HG03520 (cell line): ENCODE measurements at regions not wholly inside any gene's neighbourhood (a gene's known extent, or its start where the extent isn't known, plus 50 kb on each side); places are given as distances from the start of the nearest gene placed in this dataset.
"Not testable (repeated sequence)": the region's sequence is repeated elsewhere in the genome, so short reads cannot be mapped to it uniquely, and the experiment has no call there.

Experiments used
- ATAC-seq: cut with Tn5 transposase; IDR thresholded peaks from one replicate; pipeline ENCODE4 v1.9.1; 2021; ENCODE audit warnings: mild to moderate bottlenecking, moderate library complexity; ENCODE audit not compliant: unreplicated experiment

GRCh38 chr5:166909926-166910325, 1381.5 kb upstream of the WWC1 start:
- ATAC-seq: no peak

- no peak for ATAC-seq
Observed at GRCh38 chr5:166910995-166911394, 1380.5 kb upstream of the WWC1 start.

- no peak for ATAC-seq
Observed at GRCh38 chr5:166916021-166916420, 1375.4 kb upstream of the WWC1 start.

DNA sequence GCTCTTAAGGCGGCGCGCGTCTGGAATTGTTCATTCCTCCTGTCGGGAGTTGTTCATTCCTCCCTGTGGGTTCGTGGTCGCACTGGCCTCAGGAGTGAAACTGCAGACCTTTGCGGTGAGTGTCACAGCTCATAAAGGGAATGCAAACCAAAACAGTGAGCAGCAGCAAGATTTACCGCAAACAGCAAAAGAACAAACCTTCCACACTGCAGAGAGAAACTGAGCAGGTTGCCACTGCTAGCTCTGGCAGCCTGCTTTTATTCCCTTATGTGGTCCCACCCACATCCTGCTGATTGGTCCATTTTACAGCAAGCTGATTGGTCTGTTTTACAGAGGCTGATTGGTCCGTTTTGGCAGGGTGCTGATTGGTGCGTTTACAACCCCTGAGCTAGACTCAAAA, 1365.3 kb upstream of the WWC1 start:
- no peak for ATAC-seq

- ATAC-seq: not testable (repeated sequence)
Observed at GRCh38 chr5:166926806-166927475, 1364.5 kb upstream of the WWC1 start.

DNA sequence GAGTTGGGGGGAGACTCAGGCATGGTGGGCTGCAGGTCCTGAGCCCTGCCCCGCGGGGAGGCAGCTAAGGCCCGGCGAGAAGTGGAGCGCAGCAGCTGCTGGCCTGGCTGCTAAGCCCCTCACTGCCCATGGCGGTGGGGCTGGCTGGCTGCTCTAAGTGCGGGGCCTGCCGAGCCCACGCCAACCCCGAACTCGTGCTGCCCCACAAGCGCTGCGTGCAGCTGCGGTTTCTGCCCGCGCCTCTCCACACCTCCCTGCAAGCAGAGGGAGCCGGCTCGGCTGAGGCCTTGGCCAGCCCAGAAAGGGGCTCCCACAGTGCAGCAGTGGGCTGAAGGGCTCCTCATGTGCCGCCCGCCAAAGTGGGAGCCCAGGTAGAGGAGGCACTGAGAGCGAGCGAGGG, 1355.1 kb upstream of the WWC1 start:
- ATAC-seq: no peak

DNA sequence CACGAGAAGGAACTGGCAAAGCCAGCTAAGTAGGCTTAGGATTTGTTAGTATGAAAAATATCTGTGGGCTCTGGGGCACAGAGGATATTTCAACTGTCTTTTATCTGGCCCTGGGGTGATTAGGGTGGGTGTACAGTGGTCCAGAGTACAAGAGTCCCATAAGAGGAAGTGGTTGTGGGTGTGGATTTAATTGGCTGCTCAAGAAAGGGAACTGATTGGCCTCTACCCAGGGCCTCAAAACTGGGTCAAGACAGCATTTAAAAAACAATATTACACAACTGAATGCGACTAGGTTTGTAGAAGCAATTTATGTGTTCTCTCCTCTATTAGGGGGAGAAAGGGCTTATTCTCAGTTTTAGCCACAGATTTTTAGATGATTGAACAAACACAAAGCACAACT, 1353.4 kb upstream of the WWC1 start:
- ATAC-seq: no peak

DNA sequence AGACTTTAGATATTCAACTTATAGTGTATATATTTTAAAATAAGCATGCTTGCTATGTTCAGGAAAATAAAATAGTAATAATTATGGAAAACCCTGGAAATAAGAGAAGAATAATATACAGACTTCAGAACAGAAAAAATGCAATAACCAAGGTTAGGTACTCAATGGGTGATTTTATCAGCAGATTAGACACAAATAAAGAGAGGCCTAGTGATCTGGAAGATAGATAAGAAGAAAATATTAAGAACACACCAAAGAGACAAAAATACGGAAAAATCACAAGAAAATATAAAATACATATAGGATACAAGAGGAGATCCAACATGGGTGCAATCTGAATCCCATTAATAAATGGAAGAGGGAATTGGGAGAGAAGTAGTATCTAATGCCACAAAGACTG, 1348.5 kb upstream of the WWC1 start:
- ATAC-seq: no peak

GRCh38 chr5:166947045-166947444, 1344.4 kb upstream of the WWC1 start:
- no peak for ATAC-seq

DNA sequence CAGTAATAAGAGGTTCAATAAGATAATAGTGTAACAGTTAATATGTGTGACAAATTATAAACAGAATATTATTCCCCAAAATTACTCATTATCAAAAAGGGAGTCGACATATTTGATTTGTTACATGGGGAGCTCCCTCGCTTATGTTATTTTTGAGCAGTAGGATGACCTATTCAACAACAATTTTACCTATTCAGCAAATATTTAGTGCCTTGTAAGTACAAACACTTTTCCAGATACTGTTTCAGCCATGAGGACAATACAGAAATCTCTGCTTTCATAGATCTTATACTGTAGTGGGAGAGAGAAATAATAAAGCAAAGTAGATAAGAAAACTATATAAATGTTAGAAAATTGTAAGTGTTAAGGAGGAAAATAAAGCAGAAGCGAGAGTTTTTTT, 1342.8 kb upstream of the WWC1 start:
- no peak for ATAC-seq

GRCh38 chr5:166952048-166952447, 1339.4 kb upstream of the WWC1 start:
- no peak for ATAC-seq

- no peak for ATAC-seq
Observed at GRCh38 chr5:166957782-166958181, 1333.7 kb upstream of the WWC1 start.

DNA sequence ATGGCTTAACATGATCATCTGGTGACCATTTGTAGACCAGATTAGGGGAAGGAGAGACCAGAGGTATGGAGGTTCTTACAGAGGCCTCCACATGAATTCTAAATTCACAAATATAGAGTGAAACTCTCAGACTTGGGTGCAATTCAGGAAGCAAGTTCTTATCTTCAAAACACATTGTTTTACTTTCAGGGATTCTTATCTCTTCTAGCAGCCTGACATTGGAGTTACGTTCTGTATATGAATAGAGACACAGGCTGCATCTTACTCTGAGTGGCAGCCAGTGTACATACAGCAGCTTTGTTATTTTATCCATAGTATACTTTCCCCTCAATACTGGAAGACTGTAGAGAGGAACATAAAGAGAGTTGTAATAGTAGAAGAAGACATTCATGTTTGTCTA, 1331.7 kb upstream of the WWC1 start:
- no peak for ATAC-seq

- no peak for ATAC-seq
Observed at GRCh38 chr5:166961028-166961427, 1330.4 kb upstream of the WWC1 start.

DNA sequence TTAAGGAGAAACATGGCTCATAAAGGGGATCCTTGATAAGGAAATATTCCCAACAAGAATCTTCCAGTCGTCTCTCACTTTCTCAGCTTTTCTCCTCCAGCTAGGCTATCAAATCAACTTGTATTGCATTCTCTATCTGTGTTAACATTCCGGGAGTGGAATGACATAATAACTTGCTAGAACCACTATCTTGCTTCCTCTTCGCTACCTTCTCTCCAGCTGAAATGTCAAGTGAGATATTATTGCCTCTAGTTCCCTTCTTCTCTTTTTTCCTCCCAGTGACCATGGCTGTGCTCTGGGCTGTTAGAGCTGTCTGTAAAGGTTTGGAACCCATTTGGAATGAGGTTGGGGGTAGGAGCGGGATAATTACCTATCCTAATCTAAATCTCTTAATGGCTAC, 1329.5 kb upstream of the WWC1 start:
- no peak for ATAC-seq

GRCh38 chr5:166962461-166962860, 1329.0 kb upstream of the WWC1 start:
- ATAC-seq: no peak

DNA sequence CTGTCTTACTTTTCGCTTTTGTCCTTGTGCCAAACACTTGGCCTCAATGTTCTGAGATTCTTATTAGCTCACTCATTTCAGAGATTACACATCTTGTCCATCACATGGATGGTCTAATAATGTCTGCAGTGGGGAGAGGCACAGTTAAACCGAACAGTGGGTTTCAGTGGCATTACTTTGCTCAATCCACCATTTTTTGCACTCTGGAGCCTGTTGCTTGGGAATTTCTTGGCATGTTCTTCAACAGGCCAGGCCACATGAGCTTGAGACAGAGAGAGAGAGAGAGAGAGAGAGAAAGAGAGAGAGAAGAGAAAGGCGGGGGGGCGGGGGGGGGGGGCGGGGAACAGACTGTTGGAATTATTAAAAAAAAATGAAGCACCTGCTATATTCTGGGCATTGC, 1327.8 kb upstream of the WWC1 start:
- ATAC-seq: no peak

DNA sequence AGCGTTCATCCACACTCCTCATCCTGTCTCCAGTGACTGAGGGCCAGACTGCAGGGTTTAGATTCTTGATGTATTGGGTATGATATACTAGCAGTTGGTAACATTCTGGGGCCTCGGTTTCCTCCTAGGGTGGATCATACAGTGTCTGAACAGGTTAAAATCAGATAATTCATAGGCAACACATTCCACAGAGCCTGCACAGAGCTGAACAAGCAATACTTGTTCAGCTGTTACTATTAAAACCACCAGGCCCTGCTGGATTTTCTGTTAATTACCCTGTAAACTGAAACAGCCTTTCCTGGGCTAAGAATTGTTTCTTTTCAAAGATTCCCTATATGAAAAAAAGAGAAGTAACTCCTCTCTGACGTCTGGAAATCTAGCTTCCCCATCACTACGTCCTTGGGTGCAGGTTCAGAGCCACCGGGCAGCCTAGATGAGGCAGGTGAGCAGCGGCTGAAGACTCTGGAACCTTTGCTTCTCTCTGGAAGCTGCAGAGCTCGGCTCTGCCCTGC, 1313.5 kb upstream of the WWC1 start:
- ATAC-seq: no peak

- no peak for ATAC-seq
Observed at GRCh38 chr5:166979307-166979895, 1312.0 kb upstream of the WWC1 start.

DNA sequence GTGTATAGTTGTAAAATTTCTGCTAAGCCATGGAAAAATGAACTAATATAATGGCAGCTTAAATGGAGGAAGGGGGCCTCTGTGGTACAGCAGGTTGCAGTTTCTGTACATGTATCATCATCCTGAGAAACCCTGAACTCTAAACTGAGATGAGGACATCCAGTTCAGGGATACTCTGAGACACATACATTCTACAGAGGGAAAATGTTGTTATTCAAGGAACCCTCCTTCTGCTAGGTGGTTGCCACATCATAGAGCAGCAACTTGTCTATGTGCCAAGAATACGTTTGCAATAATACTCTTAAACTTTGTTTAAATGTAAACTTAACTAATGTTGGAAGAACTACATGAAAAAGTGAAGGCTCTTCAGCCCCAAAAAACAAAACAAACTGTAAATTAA, 1310.8 kb upstream of the WWC1 start:
- no peak for ATAC-seq

- ATAC-seq: no peak
Observed at GRCh38 chr5:166982226-166982625, 1309.2 kb upstream of the WWC1 start.

- ATAC-seq: no peak
Observed at GRCh38 chr5:166991601-166992000, 1299.8 kb upstream of the WWC1 start.

GRCh38 chr5:166992108-166992507, 1299.3 kb upstream of the WWC1 start:
- ATAC-seq: no peak
